ENCODE measurements at regions not wholly inside any gene's neighbourhood (a gene's known extent, or its start where the extent isn't known, plus 50 kb on each side); places are given as distances from the start of the nearest gene placed in this dataset.

DNA sequence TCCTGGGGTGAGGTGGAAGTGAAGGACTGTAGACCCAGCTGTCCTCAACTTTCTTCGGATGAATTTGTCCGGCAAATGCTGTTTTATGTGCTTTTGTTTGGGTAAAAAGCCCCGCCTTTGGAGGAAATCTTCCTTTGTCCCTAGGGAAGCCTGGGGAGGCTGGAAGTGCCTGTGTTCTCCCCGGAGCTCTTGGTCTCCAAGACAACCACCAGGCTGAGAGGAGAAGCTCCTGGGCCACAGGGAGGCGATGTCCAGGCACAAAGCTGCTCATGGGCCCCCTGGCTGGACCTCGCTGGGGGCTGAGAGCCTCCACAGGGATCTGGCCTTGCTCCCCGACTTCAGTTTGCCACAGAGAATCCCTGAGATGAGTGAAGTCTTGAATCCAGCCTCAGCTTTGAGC is 293.1 kb upstream of the N4BP1 start:
- no peak for TF ChIP-seq POLR2A (IDR thresholded peaks at IDR 0.05)
- TF ChIP-seq, protein P1, sequence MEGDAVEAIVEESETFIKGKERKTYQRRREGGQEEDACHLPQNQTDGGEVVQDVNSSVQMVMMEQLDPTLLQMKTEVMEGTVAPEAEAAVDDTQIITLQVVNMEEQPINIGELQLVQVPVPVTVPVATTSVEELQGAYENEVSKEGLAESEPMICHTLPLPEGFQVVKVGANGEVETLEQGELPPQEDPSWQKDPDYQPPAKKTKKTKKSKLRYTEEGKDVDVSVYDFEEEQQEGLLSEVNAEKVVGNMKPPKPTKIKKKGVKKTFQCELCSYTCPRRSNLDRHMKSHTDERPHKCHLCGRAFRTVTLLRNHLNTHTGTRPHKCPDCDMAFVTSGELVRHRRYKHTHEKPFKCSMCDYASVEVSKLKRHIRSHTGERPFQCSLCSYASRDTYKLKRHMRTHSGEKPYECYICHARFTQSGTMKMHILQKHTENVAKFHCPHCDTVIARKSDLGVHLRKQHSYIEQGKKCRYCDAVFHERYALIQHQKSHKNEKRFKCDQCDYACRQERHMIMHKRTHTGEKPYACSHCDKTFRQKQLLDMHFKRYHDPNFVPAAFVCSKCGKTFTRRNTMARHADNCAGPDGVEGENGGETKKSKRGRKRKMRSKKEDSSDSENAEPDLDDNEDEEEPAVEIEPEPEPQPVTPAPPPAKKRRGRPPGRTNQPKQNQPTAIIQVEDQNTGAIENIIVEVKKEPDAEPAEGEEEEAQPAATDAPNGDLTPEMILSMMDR (IDR thresholded peaks at IDR 0.05), result no peak

All from uterus (tissue), 2 donors.